ENCODE measurements at regions not wholly inside any gene's neighbourhood (a gene's known extent, or its start where the extent isn't known, plus 50 kb on each side); places are given as distances from the start of the nearest gene placed in this dataset.

DNA sequence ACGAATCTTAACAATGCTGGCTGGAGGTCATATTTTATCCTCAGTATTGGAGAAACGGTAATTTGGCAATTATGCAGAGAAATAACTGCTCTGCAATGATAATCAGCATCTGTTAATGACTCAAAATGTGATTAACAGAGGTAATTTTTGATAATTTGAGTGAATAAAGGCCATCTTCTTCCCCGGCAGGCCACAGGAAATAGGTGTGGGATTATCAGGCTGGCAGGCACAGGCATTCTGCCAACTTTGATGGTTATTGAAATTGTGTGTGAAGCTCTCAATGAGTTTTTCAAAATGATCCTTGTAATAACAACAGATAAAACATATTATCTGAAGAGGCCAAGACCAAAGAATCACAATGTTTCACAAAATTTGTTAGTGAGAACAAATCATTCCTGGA is 309.0 kb downstream of the PTGER3 start:
- 1% methylated on average over 3 of the region's 3 CpGs for WGBS (ENCODE audit: low lambda C conversion rate)
- ChIA-PET POLR2A (no interaction called here), CTCF (ENCODE audit: low intra/inter-chr PET ratio, low total read pairs) (no interaction called here)
- Histone ChIP-seq H4K20me1 (ENCODE audit: insufficient read depth, low read length) (no peaks in the 10 kb centered on the region), H3K4me2 (ENCODE audit: low read depth, low read length) (no peak overlapping the region), H3K79me2 (ENCODE audit: insufficient read depth, low read length) (no peaks in the 10 kb centered on the region), H3K27ac (ENCODE audit: extremely low read length, insufficient read depth, low read length) (no peak overlapping the region), H2AFZ (ENCODE audit: low read length) (no peak overlapping the region), H3K4me3 (replicated peaks in 1 of 3; ENCODE audit: insufficient read depth in 1 of 3, low read depth in 2 of 3, low read length in 3 of 3) (no peak overlapping the region), H3K4me1 (ENCODE audit: insufficient read depth, low read length) (no peaks in the 10 kb centered on the region), H3K9me3 (ENCODE audit: low read length) (peaks cover 4% of the 10 kb centered on the region; the same call in 1 of the 2 replicates), H3K27me3 (ENCODE audit: control insufficient read depth in 1 of 2, insufficient read depth in 2 of 2, low read length in 2 of 2) (no peaks in the 10 kb centered on the region), H3K9ac (ENCODE audit: insufficient read depth, low read depth, low read length) (no peak overlapping the region), H3K36me3 (replicated peaks in 1 of 2; ENCODE audit: control insufficient read depth in 1 of 2, insufficient read depth in 2 of 2, low read length in 2 of 2) (no peaks in the 10 kb centered on the region)
- in situ Hi-C loops (cut with HindIII; ENCODE audit: extremely low pct_ligation_motif_present, low pct_unique_long_range_greater_than_20kb), result no loop called here
- no TSS peak for BruUV-seq (replicated peaks)
- TF ChIP-seq, protein P1, sequence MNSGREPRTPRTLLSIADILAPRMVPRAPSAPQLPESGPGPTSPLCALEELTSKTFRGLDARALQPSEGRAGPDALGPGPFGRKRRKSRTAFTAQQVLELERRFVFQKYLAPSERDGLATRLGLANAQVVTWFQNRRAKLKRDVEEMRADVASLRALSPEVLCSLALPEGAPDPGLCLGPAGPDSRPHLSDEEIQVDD (CRISPR knock-in tag; IDR thresholded peaks at IDR 0.05; ENCODE audit: borderline replicate concordance), result no peak
- TF ChIP-seq, protein P2, sequence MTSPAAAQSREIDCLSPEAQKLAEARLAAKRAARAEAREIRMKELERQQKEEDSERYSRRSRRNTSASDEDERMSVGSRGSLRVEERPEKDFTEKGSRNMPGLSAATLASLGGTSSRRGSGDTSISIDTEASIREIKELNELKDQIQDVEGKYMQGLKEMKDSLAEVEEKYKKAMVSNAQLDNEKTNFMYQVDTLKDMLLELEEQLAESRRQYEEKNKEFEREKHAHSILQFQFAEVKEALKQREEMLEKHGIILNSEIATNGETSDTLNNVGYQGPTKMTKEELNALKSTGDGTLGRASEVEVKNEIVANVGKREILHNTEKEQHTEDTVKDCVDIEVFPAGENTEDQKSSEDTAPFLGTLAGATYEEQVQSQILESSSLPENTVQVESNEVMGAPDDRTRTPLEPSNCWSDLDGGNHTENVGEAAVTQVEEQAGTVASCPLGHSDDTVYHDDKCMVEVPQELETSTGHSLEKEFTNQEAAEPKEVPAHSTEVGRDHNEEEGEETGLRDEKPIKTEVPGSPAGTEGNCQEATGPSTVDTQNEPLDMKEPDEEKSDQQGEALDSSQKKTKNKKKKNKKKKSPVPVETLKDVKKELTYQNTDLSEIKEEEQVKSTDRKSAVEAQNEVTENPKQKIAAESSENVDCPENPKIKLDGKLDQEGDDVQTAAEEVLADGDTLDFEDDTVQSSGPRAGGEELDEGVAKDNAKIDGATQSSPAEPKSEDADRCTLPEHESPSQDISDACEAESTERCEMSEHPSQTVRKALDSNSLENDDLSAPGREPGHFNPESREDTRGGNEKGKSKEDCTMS (CRISPR knock-in tag; conservative IDR thresholded peaks at IDR 0.05), result no peak
- TF ChIP-seq, protein P3, sequence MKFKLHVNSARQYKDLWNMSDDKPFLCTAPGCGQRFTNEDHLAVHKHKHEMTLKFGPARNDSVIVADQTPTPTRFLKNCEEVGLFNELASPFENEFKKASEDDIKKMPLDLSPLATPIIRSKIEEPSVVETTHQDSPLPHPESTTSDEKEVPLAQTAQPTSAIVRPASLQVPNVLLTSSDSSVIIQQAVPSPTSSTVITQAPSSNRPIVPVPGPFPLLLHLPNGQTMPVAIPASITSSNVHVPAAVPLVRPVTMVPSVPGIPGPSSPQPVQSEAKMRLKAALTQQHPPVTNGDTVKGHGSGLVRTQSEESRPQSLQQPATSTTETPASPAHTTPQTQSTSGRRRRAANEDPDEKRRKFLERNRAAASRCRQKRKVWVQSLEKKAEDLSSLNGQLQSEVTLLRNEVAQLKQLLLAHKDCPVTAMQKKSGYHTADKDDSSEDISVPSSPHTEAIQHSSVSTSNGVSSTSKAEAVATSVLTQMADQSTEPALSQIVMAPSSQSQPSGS (CRISPR knock-in tag; IDR thresholded peaks at IDR 0.05), result no peak
- no peak for TF ChIP-seq ZBTB3 (CRISPR knock-in tag; IDR thresholded peaks at IDR 0.05; ENCODE audit: borderline replicate concordance, low read depth)
- TF ChIP-seq, protein P4, sequence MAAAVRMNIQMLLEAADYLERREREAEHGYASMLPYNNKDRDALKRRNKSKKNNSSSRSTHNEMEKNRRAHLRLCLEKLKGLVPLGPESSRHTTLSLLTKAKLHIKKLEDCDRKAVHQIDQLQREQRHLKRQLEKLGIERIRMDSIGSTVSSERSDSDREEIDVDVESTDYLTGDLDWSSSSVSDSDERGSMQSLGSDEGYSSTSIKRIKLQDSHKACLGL (CRISPR knock-in tag; IDR thresholded peaks at IDR 0.05), result no peak
- TF ChIP-seq ZNF367 (CRISPR knock-in tag; IDR thresholded peaks at IDR 0.05; ENCODE audit: borderline replicate concordance), result no peak
- TF ChIP-seq ZEB1 (IDR thresholded peaks at IDR 0.05; ENCODE audit: insufficient replicate concordance, low read depth), result no peak
- no peak for TF ChIP-seq ZNF557 (CRISPR knock-in tag; IDR thresholded peaks at IDR 0.05)
- intact Hi-C loops (cut with micrococcal nuclease; ENCODE audit: unreplicated experiment), result no loop called here
- DNase-seq (ENCODE audit: low spot score) (no peak), ATAC-seq (no peak), FAIRE-seq (no peak)
